OCI-LY7 (cell line): ENCODE measurements at regions not wholly inside any gene's neighbourhood (a gene's known extent, or its start where the extent isn't known, plus 50 kb on each side); places are given as distances from the start of the nearest gene placed in this dataset.

Experiments used
- BruUV-seq: library from RNA; stranded (reverse); fragments of 400-500 nt; replicated peaks from 2 replicates; lab custom pipeline; 2021; lab: Mats Ljungman, UMichigan
- CTCF ChIA-PET: fragments of 300-600 bp; sonication (Branson Sonifier 250); formaldehyde crosslinking; loops from one replicate; lab custom pipeline; 2022; ENCODE audit warnings: antibody characterized with exemption; ENCODE audit not compliant: unreplicated experiment; lab: Charles Lee
- POLR2A ChIA-PET: fragments of 300-600 bp; sonication (Branson Sonifier 250); formaldehyde crosslinking; loops from one replicate; lab custom pipeline; 2022; ENCODE audit warnings: antibody characterized with exemption; lab: Charles Lee
- DNase-seq: peaks from one replicate; pipeline ENCODE4 v3.0.0-alpha.2; 2015; ENCODE audit warnings: low spot score
- H2AFZ ChIP-seq: fragments of 200-600 bp; sonication (generic), shearing (Covaris generic); 2 replicates; pipeline ENCODE4 v1.6.1; 2014; ENCODE audit warnings: mild to moderate bottlenecking, antibody characterized with exemption, low read length, moderate library complexity
- H3K27ac ChIP-seq: fragments of 200-600 bp; sonication (generic); 2 replicates; pipeline ENCODE4 v1.5.1; 2014; ENCODE audit warnings: mixed run types, low read depth, mild to moderate bottlenecking, moderate library complexity, low read length, inconsistent platforms; ENCODE audit not compliant: poor library complexity, severe bottlenecking
- H3K36me3 ChIP-seq: fragments of 200-600 bp; sonication (generic); 2 replicates; pipeline ENCODE4 v1.6.1; 2014; ENCODE audit warnings: mild to moderate bottlenecking, antibody characterized with exemption, low read length, moderate library complexity, mixed read lengths; ENCODE audit not compliant: insufficient read depth
- H3K4me1 ChIP-seq: fragments of 200-600 bp; sonication (generic); 2 replicates; pipeline ENCODE4 v1.5.1; 2014; ENCODE audit warnings: mild to moderate bottlenecking, low read length; ENCODE audit not compliant: insufficient read depth, poor library complexity, severe bottlenecking
- H3K4me2 ChIP-seq: fragments of 200-600 bp; sonication (generic); 2 replicates; pipeline ENCODE4 v1.6.1; 2014; ENCODE audit warnings: mild to moderate bottlenecking, low read length
- H3K4me3 ChIP-seq: fragments of 200-600 bp; sonication (generic); 2 replicates; pipeline ENCODE4 v1.5.1; 2014; ENCODE audit warnings: mild to moderate bottlenecking, low read depth, low read length; ENCODE audit not compliant: poor library complexity, severe bottlenecking
- H3K79me2 ChIP-seq: fragments of 200-600 bp; sonication (generic); 2 replicates; pipeline ENCODE4 v1.6.1; 2016; ENCODE audit warnings: low read depth, mild to moderate bottlenecking, low read length, moderate library complexity, mixed read lengths; ENCODE audit not compliant: insufficient read depth
- H3K9me2 ChIP-seq: fragments of 200-600 bp; sonication (generic); 2 replicates; pipeline ENCODE4 v1.6.1; 2016; ENCODE audit warnings: mild to moderate bottlenecking, low read length, mixed read lengths; ENCODE audit not compliant: insufficient read depth
- H3K9me3 ChIP-seq: fragments of 200-600 bp; sonication (generic); 2 replicates; pipeline ENCODE4 v1.6.1; 2014; ENCODE audit warnings: mild to moderate bottlenecking, mixed run types, low read length, mixed read lengths
- H4K20me1 ChIP-seq: fragments of 200-600 bp; sonication (generic); 2 replicates; pipeline ENCODE4 v1.6.1; 2014; ENCODE audit warnings: mild to moderate bottlenecking, antibody characterized with exemption, low read length, moderate library complexity, mixed read lengths; ENCODE audit not compliant: insufficient read depth
- EZH2phosphoT487 ChIP-seq: fragments of 200-600 bp; sonication (generic); IDR thresholded peaks from 2 replicates; pipeline ENCODE4 v1.6.1; 2018; ENCODE audit warnings: low read depth, borderline replicate concordance, mild to moderate bottlenecking, mixed run types, antibody characterized with exemption, low read length, moderate library complexity, mixed read lengths
- intact Hi-C: fragments of 100-400 bp; cut with micrococcal nuclease; formaldehyde crosslinking; loops from one replicate; pipeline ENCODE4 v1.10.0; 2022; ENCODE audit not compliant: unreplicated experiment
- TF ChIP-seq, protein P1 (sequence below): fragments of 200-600 bp; sonication (generic); conservative IDR thresholded peaks from 2 replicates; pipeline ENCODE4 v1.5.1; 2014; ENCODE audit warnings: mild to moderate bottlenecking, antibody characterized with exemption, low read length, moderate library complexity, mixed read lengths

DNA sequence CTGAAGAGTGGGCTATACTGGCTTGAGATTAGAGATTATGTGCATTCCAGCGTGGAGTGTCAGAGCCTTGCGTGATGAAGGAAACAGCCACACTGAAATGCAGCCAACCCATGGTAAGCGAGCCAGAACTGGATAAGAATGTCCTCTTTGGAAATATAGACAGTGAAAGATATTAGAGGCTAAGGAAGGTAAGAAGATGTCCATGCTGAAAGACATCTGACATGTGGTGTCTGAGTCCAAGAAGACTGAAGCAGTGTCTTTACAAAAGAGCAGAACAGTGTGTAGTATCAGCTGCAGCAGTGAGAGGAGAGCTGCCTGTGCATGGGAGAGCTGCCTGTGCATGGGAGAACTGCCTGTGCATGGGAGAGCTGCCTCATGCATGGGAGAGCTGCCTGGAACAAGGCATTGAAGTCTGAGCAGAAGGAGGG lies 672.2 kb downstream of the DIPK2A start:
- no peaks in the 10 kb centered on the region for H3K9me3 ChIP-seq
- POLR2A ChIA-PET: interaction anchor here (0.6 kb wide), 1 partner anchor 326 kb away, joined by 3 read pairs; no protein-coding TSS in a partner anchor
- H3K4me2 ChIP-seq: no peak overlapping the region
- no peaks in the 10 kb centered on the region for H3K36me3 ChIP-seq
- no peak for TF ChIP-seq EZH2phosphoT487
- TF ChIP-seq, protein P1, sequence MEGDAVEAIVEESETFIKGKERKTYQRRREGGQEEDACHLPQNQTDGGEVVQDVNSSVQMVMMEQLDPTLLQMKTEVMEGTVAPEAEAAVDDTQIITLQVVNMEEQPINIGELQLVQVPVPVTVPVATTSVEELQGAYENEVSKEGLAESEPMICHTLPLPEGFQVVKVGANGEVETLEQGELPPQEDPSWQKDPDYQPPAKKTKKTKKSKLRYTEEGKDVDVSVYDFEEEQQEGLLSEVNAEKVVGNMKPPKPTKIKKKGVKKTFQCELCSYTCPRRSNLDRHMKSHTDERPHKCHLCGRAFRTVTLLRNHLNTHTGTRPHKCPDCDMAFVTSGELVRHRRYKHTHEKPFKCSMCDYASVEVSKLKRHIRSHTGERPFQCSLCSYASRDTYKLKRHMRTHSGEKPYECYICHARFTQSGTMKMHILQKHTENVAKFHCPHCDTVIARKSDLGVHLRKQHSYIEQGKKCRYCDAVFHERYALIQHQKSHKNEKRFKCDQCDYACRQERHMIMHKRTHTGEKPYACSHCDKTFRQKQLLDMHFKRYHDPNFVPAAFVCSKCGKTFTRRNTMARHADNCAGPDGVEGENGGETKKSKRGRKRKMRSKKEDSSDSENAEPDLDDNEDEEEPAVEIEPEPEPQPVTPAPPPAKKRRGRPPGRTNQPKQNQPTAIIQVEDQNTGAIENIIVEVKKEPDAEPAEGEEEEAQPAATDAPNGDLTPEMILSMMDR: no peak
- H3K27ac ChIP-seq: no peak overlapping the region
- H3K9me2 ChIP-seq: no peaks in the 10 kb centered on the region
- no peaks in the 10 kb centered on the region for H4K20me1 ChIP-seq
- H3K4me1 ChIP-seq: no peaks in the 10 kb centered on the region
- no TSS peak for BruUV-seq
- no peak overlapping the region for H3K4me3 ChIP-seq
- H2AFZ ChIP-seq: no peak overlapping the region
- no peak for DNase-seq
- CTCF ChIA-PET: no interaction called here
- intact Hi-C loops: no loop called here
- H3K79me2 ChIP-seq: no peaks in the 10 kb centered on the region

DNA sequence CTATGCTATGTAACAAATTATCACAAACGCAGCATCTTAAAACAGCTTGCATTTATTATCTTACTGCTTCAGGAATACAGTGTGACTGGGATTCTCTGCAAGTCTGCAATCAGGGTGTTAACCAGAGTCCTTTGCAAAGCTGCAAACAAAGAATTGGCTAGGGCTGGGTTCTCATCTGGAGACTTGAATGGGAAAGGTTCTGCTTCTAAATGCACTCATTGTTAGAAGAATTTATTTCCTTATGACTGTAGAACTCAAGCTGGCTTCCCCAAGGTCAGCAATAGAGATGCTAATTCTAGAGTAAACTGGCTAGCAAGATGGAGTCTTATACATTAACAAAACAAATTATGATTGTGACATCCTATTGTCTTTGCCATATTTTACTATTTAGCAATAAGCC lies 673.7 kb downstream of the DIPK2A start:
- no TSS peak for BruUV-seq
- ChIA-PET POLR2A (interaction anchor here (0.5 kb wide), 1 partner anchor 55 kb away, joined by 3 read pairs; no protein-coding TSS in a partner anchor), CTCF (no interaction called here)
- no peak overlapping the region for H3K4me3 ChIP-seq
- intact Hi-C loops: no loop called here
- TF ChIP-seq EZH2phosphoT487: no peak
- TF ChIP-seq, protein P1: no peak
- no peak overlapping the region for H3K4me2 ChIP-seq
- no peaks in the 10 kb centered on the region for H4K20me1 ChIP-seq
- no peaks in the 10 kb centered on the region for H3K4me1 ChIP-seq
- H3K9me3 ChIP-seq: no peaks in the 10 kb centered on the region
- H2AFZ ChIP-seq: no peak overlapping the region
- no peak for DNase-seq
- H3K27ac ChIP-seq: no peak overlapping the region
- no peaks in the 10 kb centered on the region for H3K79me2 ChIP-seq
- no peaks in the 10 kb centered on the region for H3K9me2 ChIP-seq
- no peaks in the 10 kb centered on the region for H3K36me3 ChIP-seq

DNA sequence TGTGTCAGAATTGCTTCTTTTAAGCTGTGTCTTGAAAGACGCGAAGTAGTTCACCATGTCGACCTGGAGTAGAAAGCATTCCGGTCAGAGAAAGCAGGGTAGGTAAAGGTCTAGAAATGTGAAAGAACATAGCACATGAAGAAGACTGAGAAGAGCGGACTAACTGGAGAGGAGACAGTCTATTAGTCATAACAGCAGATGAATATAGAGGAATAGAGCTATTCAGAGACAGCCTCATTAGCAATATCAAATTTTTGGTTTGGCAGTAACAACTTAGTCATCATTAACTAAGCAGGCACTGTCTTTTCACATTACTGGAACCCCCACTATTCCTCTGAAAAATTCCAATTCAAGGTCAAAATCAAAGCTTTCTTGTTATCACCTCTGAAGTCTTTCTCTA lies 678.8 kb downstream of the DIPK2A start:
- intact Hi-C loops: no loop called here
- no peaks in the 10 kb centered on the region for H4K20me1 ChIP-seq
- ChIA-PET CTCF (no interaction called here), POLR2A (no interaction called here)
- no peak overlapping the region for H3K27ac ChIP-seq
- no peak for TF ChIP-seq EZH2phosphoT487
- TF ChIP-seq, protein P1: no peak
- no peaks in the 10 kb centered on the region for H3K79me2 ChIP-seq
- H2AFZ ChIP-seq: no peak overlapping the region
- no peaks in the 10 kb centered on the region for H3K4me1 ChIP-seq
- H3K36me3 ChIP-seq: no peaks in the 10 kb centered on the region
- H3K9me3 ChIP-seq: no peaks in the 10 kb centered on the region
- no TSS peak for BruUV-seq
- H3K4me3 ChIP-seq: no peak overlapping the region
- DNase-seq: no peak
- H3K4me2 ChIP-seq: no peak overlapping the region
- H3K9me2 ChIP-seq: no peaks in the 10 kb centered on the region
